ENCODE measurements at regions not wholly inside any gene's neighbourhood (a gene's known extent, or its start where the extent isn't known, plus 50 kb on each side); places are given as distances from the start of the nearest gene placed in this dataset.

DNA sequence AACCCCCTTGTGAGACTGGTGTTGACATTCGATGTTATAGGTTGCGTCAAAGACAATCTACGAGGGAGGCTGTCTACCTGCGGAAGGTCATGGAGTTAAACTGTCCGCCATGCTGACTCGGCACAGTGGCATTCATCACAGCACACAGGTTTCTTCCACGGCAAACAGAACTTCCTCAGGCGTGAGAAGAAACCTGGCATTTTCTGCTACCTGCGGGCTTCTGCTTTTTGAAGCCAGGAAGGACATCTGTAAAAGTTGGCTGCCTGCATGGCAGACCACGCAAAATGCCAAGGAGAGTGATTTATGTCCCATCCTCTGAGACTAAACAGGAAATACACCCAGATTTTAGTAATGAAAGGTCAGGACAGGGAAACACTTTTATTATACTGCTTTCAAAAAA lies 809.8 kb upstream of the NUDT12 start:
- Histone ChIP-seq H2AFZ (replicated peaks; ENCODE audit: low read length, poor library complexity) (no peak overlapping the region), H2BK120ac (ENCODE audit: low read depth, low read length) (no peak overlapping the region), H3K79me1 (ENCODE audit: low read depth in 1 of 2, low read length in 2 of 2) (no peaks in the 10 kb centered on the region), H3K27me3 (ENCODE audit: control insufficient read depth, insufficient read depth, low read length) (no peaks in the 10 kb centered on the region), H2AK5ac (ENCODE audit: low read depth, low read length) (no peak overlapping the region), H3K18ac (ENCODE audit: low read depth, low read length) (no peak overlapping the region), H3K23ac (ENCODE audit: low read depth, low read length) (no peak overlapping the region), H2AK9ac (replicated peaks; ENCODE audit: low read depth, low read length, poor library complexity) (no peak overlapping the region), H3K56ac (ENCODE audit: extremely low read depth, insufficient read depth, low read length) (no peak overlapping the region), H4K20me1 (ENCODE audit: insufficient read depth, low read length) (no peaks in the 10 kb centered on the region), H3K4ac (ENCODE audit: low read depth, low read length) (no peak overlapping the region), H4K8ac (ENCODE audit: low read depth in 2 of 2, low read length in 2 of 2) (no peak overlapping the region), H3K9ac (ENCODE audit: low read depth, low read length) (no peak overlapping the region), H2BK5ac (ENCODE audit: low read depth, low read length, poor library complexity, severe bottlenecking) (no peak overlapping the region), H3K4me1 (ENCODE audit: control insufficient read depth, insufficient read depth, low read length) (no peaks in the 10 kb centered on the region), H4K5ac (ENCODE audit: low read depth, low read length) (no peak overlapping the region), H3K4me2 (ENCODE audit: low read depth, low read length) (no peak overlapping the region), H3K4me3 (ENCODE audit: insufficient read depth, low read depth, low read length) (no peak overlapping the region), H4K91ac (ENCODE audit: insufficient read depth, low read depth, low read length) (no peak overlapping the region), H2BK20ac (ENCODE audit: low read depth, low read length) (no peak overlapping the region), H3K9me3 (ENCODE audit: control insufficient read depth, insufficient read depth, low read length) (no peaks in the 10 kb centered on the region), H3K27ac (ENCODE audit: insufficient read depth, low read length) (no peak overlapping the region), H3K14ac (replicated peaks; ENCODE audit: low read depth, low read length) (no peak overlapping the region), H3K36me3 (ENCODE audit: control insufficient read depth, insufficient read depth, low read length) (no peaks in the 10 kb centered on the region), H2BK15ac (ENCODE audit: low read depth, low read length) (no peak overlapping the region), H3K9me1 (ENCODE audit: insufficient read depth, low read length) (no peaks in the 10 kb centered on the region)
- DNase-seq (no peak), ATAC-seq (ENCODE audit: low read depth) (no peak)
- in situ Hi-C loops (cut with MboI; ENCODE audit: low sequenced_read_pairs): no loop called here
- WGBS, 2 experiments (ENCODE audit: extremely low coverage in 2 of 2, insufficient read length in 1 of 2): 92% methylated on average over 5 of the region's 10 CpGs; no CpG with 5 or more reads in 1 of the 2 experiments
- ChIA-PET CTCF (no interaction called here), POLR2A (ENCODE audit: unreplicated experiment) (no interaction called here)
- intact Hi-C loops (cut with micrococcal nuclease): no loop called here
- dilution Hi-C loops (cut with HindIII; ENCODE audit: low sequenced_read_pairs, unreplicated experiment): no loop called here
- TF ChIP-seq POLR2A (IDR thresholded peaks at IDR 0.05; ENCODE audit: low read depth, low read length) (no peak), RCOR1 (IDR thresholded peaks at IDR 0.05; ENCODE audit: insufficient replicate concordance, low read length) (no peak), MAZ (IDR thresholded peaks at IDR 0.05; ENCODE audit: borderline replicate concordance, low read depth, low read length) (no peak), CEBPB (IDR thresholded peaks at IDR 0.05; ENCODE audit: low read depth, low read length) (no peak), MXI1 (IDR thresholded peaks at IDR 0.05; ENCODE audit: borderline replicate concordance, low read depth, low read length) (no peak), CHD1 (IDR thresholded peaks at IDR 0.05; ENCODE audit: low read depth, low read length) (no peak), SMC3 (IDR thresholded peaks at IDR 0.05; ENCODE audit: low read depth, low read length) (no peak), BHLHE40 (IDR thresholded peaks at IDR 0.05; ENCODE audit: low read depth, low read length) (no peak), FOS (IDR thresholded peaks at IDR 0.05; ENCODE audit: low read depth, low read length) (no peak), NFE2L2 (IDR thresholded peaks at IDR 0.05; ENCODE audit: low read depth, low read length) (no peak), RFX5 (IDR thresholded peaks at IDR 0.05; ENCODE audit: low read depth, low read length) (no peak), RAD21 (IDR thresholded peaks at IDR 0.05; ENCODE audit: low read length) (no peak)
- TF ChIP-seq, protein P1, sequence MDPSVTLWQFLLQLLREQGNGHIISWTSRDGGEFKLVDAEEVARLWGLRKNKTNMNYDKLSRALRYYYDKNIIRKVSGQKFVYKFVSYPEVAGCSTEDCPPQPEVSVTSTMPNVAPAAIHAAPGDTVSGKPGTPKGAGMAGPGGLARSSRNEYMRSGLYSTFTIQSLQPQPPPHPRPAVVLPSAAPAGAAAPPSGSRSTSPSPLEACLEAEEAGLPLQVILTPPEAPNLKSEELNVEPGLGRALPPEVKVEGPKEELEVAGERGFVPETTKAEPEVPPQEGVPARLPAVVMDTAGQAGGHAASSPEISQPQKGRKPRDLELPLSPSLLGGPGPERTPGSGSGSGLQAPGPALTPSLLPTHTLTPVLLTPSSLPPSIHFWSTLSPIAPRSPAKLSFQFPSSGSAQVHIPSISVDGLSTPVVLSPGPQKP (IDR thresholded peaks at IDR 0.05; ENCODE audit: borderline replicate concordance, low read depth, low read length): no peak
- TF ChIP-seq, protein P2, sequence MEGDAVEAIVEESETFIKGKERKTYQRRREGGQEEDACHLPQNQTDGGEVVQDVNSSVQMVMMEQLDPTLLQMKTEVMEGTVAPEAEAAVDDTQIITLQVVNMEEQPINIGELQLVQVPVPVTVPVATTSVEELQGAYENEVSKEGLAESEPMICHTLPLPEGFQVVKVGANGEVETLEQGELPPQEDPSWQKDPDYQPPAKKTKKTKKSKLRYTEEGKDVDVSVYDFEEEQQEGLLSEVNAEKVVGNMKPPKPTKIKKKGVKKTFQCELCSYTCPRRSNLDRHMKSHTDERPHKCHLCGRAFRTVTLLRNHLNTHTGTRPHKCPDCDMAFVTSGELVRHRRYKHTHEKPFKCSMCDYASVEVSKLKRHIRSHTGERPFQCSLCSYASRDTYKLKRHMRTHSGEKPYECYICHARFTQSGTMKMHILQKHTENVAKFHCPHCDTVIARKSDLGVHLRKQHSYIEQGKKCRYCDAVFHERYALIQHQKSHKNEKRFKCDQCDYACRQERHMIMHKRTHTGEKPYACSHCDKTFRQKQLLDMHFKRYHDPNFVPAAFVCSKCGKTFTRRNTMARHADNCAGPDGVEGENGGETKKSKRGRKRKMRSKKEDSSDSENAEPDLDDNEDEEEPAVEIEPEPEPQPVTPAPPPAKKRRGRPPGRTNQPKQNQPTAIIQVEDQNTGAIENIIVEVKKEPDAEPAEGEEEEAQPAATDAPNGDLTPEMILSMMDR (conservative IDR thresholded peaks at IDR 0.05; ENCODE audit: low read depth, low read length): no peak
- BruUV-seq (replicated peaks): no TSS peak

All from IMR-90 (cell line).